GM12892 (cell line): ENCODE measurements at regions not wholly inside any gene's neighbourhood (a gene's known extent, or its start where the extent isn't known, plus 50 kb on each side); places are given as distances from the start of the nearest gene placed in this dataset.
"Not testable (repeated sequence)": the region's sequence is repeated elsewhere in the genome, so short reads cannot be mapped to it uniquely, and the experiment has no call there.

Experiments
- DNase-seq: peaks from one replicate; pipeline ENCODE4 v3.0.0; 2011; ENCODE audit not compliant: insufficient read length
- FAIRE-seq: peaks from 2 replicates; lab custom pipeline; 2011; peaks lifted over from hg19 to GRCh38; lab: Jason Lieb, UNC
- POLR2A ChIP-seq: IDR thresholded peaks from 2 replicates; pipeline ENCODE4 v1.6.1; 2011; ENCODE audit warnings: low read depth, low read length, control low read depth
- POLR2AphosphoS5 ChIP-seq: IDR thresholded peaks from 2 replicates; pipeline ENCODE4 v1.6.1; 2011; ENCODE audit warnings: low read depth, low read length, control low read depth
- TAF1 ChIP-seq: IDR thresholded peaks from 2 replicates; pipeline ENCODE4 v1.6.1; 2011; ENCODE audit warnings: low read depth, mild to moderate bottlenecking, control low read depth, low read length, borderline replicate concordance

- DNase-seq, result no peak
- TF ChIP-seq POLR2A (no peak), TAF1 (no peak), POLR2AphosphoS5 (no peak)
- FAIRE-seq, result no peak
Measured at GRCh38 chr5:4571248-4571948, 568.7 kb upstream of the ADAMTS16 start.

- no peak for DNase-seq
- TF ChIP-seq POLR2A (no peak), TAF1 (no peak), POLR2AphosphoS5 (no peak)
- no peak for FAIRE-seq
Measured at GRCh38 chr5:4572311-4573100, 567.6 kb upstream of the ADAMTS16 start.

DNA sequence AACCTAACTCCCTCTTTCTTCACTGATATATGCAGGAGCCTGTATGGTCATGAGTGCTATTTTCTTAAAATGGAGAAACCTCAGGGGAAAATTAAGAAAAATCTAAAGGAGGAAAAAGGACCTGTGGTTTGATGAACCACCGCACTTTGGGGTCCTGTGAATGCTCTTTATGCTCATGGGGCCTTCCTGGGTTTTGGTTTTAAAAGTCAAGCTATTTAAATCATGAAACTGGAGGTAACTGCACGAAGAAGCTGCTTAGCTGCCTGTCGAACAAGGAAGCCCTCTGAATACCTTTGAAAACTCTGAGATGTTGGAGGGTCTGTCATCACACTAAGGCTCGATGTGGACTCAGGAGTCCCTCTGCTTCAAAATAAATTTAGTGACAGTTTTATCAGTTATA is 564.5 kb upstream of the ADAMTS16 start:
- TF ChIP-seq POLR2A (no peak), TAF1 (no peak), POLR2AphosphoS5 (no peak)
- FAIRE-seq (no peak), DNase-seq (no peak)

GRCh38 chr5:4576161-4576748 is 563.9 kb upstream of the ADAMTS16 start:
- no peak for DNase-seq
- TF ChIP-seq POLR2A, result no peak
- TF ChIP-seq TAF1, result no peak
- no peak for TF ChIP-seq POLR2AphosphoS5
- FAIRE-seq, result no peak

GRCh38 chr5:4576908-4577307 is 563.2 kb upstream of the ADAMTS16 start:
- no peak for TF ChIP-seq TAF1
- no peak for TF ChIP-seq POLR2AphosphoS5
- no peak for TF ChIP-seq POLR2A
- no peak for FAIRE-seq
- no peak for DNase-seq

GRCh38 chr5:4579679-4580078 is 560.5 kb upstream of the ADAMTS16 start:
- DNase-seq, result no peak
- TF ChIP-seq POLR2AphosphoS5 (no peak), TAF1 (no peak), POLR2A (no peak)
- FAIRE-seq, result no peak

- no peak for FAIRE-seq
Measured at GRCh38 chr5:4580772-4581171, 559.4 kb upstream of the ADAMTS16 start.

GRCh38 chr5:4581289-4581688 is 558.8 kb upstream of the ADAMTS16 start:
- no peak for DNase-seq
- FAIRE-seq, result no peak
- TF ChIP-seq POLR2A, result no peak

More at GRCh38 chr5:4580772-4581171, 559.4 kb upstream of the ADAMTS16 start:
- no peak for DNase-seq
- TF ChIP-seq TAF1, result no peak
- no peak for TF ChIP-seq POLR2A

DNA sequence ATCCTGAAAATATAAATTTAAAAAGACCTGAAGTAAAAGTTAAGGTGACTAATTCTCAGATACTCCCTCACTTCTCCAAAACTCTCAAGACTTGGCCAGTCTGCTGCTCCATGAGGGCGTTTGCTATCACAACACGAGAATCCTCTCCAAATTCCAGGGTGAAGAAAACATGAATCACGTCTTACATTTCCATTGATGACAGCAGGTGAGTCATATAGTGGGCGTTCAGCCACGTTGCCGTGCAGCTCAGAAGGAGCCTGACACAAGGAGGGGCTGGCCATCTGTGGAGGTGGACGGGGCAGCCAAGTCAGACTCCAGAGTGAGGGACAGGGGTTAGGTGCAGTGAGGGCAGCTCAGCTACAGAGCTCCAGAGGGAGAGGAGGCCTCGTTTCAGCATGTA is 555.1 kb upstream of the ADAMTS16 start:
- no peak for TF ChIP-seq POLR2A
- no peak for TF ChIP-seq TAF1
- TF ChIP-seq POLR2AphosphoS5, result no peak
- DNase-seq, result no peak
- FAIRE-seq, result no peak

GRCh38 chr5:4613440-4613839 is 526.7 kb upstream of the ADAMTS16 start:
- TF ChIP-seq TAF1 (no peak), POLR2A (no peak), POLR2AphosphoS5 (no peak)
- FAIRE-seq (no peak), DNase-seq (no peak)

DNA sequence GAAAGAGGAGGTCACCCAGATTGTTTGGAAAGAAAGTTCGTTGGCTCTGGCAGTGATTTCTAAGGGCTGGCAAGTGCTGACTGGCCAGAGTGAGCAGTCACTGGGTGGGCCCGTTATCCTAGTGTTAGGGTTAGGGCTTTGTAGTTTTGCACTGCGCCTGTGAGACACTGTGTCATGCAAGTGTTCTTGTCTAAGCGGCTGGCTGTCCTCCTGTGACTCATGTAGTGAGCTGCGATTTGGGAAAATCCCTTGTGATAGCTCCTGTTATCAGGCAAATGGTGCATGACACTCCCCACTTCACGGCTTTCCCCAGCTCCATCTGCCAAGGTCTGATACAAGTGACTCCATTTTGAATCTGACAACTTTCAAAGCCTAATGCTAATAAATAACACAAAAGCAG is 526.0 kb upstream of the ADAMTS16 start:
- FAIRE-seq, result no peak
- DNase-seq, result no peak
- TF ChIP-seq POLR2AphosphoS5, result no peak
- no peak for TF ChIP-seq POLR2A
- no peak for TF ChIP-seq TAF1

- FAIRE-seq, DNase-seq: not testable (repeated sequence)
Measured at GRCh38 chr5:4615369-4615768, 524.8 kb upstream of the ADAMTS16 start.

- DNase-seq, result no peak
- no peak for TF ChIP-seq TAF1
- TF ChIP-seq POLR2AphosphoS5, result no peak
- TF ChIP-seq POLR2A, result no peak
- no peak for FAIRE-seq
Measured at GRCh38 chr5:4625206-4625896, 514.8 kb upstream of the ADAMTS16 start.
